ENCODE measurements at regions not wholly inside any gene's neighbourhood (a gene's known extent, or its start where the extent isn't known, plus 50 kb on each side); places are given as distances from the start of the nearest gene placed in this dataset.

- in situ Hi-C loops (cut with HindIII; ENCODE audit: low sequenced_read_pairs): no loop called here
- TF ChIP-seq CTCF (IDR thresholded peaks at IDR 0.05; ENCODE audit: low read depth, low read length, missing control alignments): no peak
- no peak for DNase-seq (ENCODE audit: low read depth)
- no peak overlapping the region for H3K4me3 ChIP-seq (ENCODE audit: low read depth, low read length)
These were observed 1499.4 kb upstream of the PCDH7 start for GRCh38 chr4:29220761-29221160.

- H3K4me3 ChIP-seq (ENCODE audit: low read depth, low read length): no peak overlapping the region
- DNase-seq (ENCODE audit: low read depth): no peak
- TF ChIP-seq CTCF (IDR thresholded peaks at IDR 0.05; ENCODE audit: low read depth, low read length, missing control alignments): no peak
- in situ Hi-C loops (cut with HindIII; ENCODE audit: low sequenced_read_pairs): no loop called here
These were observed 1495.3 kb upstream of the PCDH7 start for GRCh38 chr4:29224911-29225310.

- DNase-seq (ENCODE audit: low read depth): no peak
- H3K4me3 ChIP-seq (ENCODE audit: low read depth, low read length): no peak overlapping the region
- no peak for TF ChIP-seq CTCF (IDR thresholded peaks at IDR 0.05; ENCODE audit: low read depth, low read length, missing control alignments)
- in situ Hi-C loops (cut with HindIII; ENCODE audit: low sequenced_read_pairs): no loop called here
These were observed 1479.5 kb upstream of the PCDH7 start for GRCh38 chr4:29240641-29241040.

GRCh38 chr4:29243054-29243453 lies 1477.1 kb upstream of the PCDH7 start:
- DNase-seq (ENCODE audit: low read depth): no peak
- H3K4me3 ChIP-seq (ENCODE audit: low read depth, low read length): no peak overlapping the region
- in situ Hi-C loops (cut with HindIII; ENCODE audit: low sequenced_read_pairs): no loop called here
- no peak for TF ChIP-seq CTCF (IDR thresholded peaks at IDR 0.05; ENCODE audit: low read depth, low read length, missing control alignments)

- DNase-seq (ENCODE audit: low read depth): no peak
- no peak for TF ChIP-seq CTCF (IDR thresholded peaks at IDR 0.05; ENCODE audit: low read depth, low read length, missing control alignments)
- H3K4me3 ChIP-seq (ENCODE audit: low read depth, low read length): no peak overlapping the region
- in situ Hi-C loops (cut with HindIII; ENCODE audit: low sequenced_read_pairs): no loop called here
These were observed 1476.3 kb upstream of the PCDH7 start for GRCh38 chr4:29243851-29244250.

GRCh38 chr4:29259556-29259955 lies 1460.6 kb upstream of the PCDH7 start:
- DNase-seq (ENCODE audit: low read depth): no peak
- no peak overlapping the region for H3K4me3 ChIP-seq (ENCODE audit: low read depth, low read length)
- TF ChIP-seq CTCF (IDR thresholded peaks at IDR 0.05; ENCODE audit: low read depth, low read length, missing control alignments): no peak
- in situ Hi-C loops (cut with HindIII; ENCODE audit: low sequenced_read_pairs): no loop called here

- no peak for TF ChIP-seq CTCF (IDR thresholded peaks at IDR 0.05; ENCODE audit: low read depth, low read length, missing control alignments)
- in situ Hi-C loops (cut with HindIII; ENCODE audit: low sequenced_read_pairs): no loop called here
- no peak for DNase-seq (ENCODE audit: low read depth)
- no peak overlapping the region for H3K4me3 ChIP-seq (ENCODE audit: low read depth, low read length)
These were observed 1457.2 kb upstream of the PCDH7 start for GRCh38 chr4:29262986-29263385.

All from astrocyte of the cerebellum (primary cell).